ENCODE measurements at regions not wholly inside any gene's neighbourhood (a gene's known extent, or its start where the extent isn't known, plus 50 kb on each side); places are given as distances from the start of the nearest gene placed in this dataset.

GRCh38 chr13:97866751-97867150, 86.7 kb upstream of the IPO5 start (continued):
- TF ChIP-seq, protein P1, sequence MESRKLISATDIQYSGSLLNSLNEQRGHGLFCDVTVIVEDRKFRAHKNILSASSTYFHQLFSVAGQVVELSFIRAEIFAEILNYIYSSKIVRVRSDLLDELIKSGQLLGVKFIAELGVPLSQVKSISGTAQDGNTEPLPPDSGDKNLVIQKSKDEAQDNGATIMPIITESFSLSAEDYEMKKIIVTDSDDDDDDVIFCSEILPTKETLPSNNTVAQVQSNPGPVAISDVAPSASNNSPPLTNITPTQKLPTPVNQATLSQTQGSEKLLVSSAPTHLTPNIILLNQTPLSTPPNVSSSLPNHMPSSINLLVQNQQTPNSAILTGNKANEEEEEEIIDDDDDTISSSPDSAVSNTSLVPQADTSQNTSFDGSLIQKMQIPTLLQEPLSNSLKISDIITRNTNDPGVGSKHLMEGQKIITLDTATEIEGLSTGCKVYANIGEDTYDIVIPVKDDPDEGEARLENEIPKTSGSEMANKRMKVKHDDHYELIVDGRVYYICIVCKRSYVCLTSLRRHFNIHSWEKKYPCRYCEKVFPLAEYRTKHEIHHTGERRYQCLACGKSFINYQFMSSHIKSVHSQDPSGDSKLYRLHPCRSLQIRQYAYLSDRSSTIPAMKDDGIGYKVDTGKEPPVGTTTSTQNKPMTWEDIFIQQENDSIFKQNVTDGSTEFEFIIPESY (IDR thresholded peaks at IDR 0.05; ENCODE audit: borderline replicate concordance, low read depth), result no peak
- TF ChIP-seq IRF3 (IDR thresholded peaks at IDR 0.05; ENCODE audit: low read depth, low read length), result no peak
- no peak for TF ChIP-seq RCOR1 (IDR thresholded peaks at IDR 0.05; ENCODE audit: low read length)

- WGBS (ENCODE audit: low lambda C conversion rate), result 83% methylated on average over 1 of the region's 1 CpG
- CTCF ChIA-PET, result interaction anchor here (0.6 kb wide), 1 partner anchor 795 kb away, joined by 3 read pairs; no protein-coding TSS in a partner anchor
These were observed 80.1 kb upstream of the IPO5 start for GRCh38 chr13:97873398-97873797.

More at GRCh38 chr13:97873398-97873797, 80.1 kb upstream of the IPO5 start:
- H4K20me1 ChIP-seq (ENCODE audit: insufficient read depth), result no peaks in the 10 kb centered on the region
- H3K4me2 ChIP-seq, result no peak overlapping the region
- POLR2A ChIA-PET, result no interaction called here
- no peaks in the 10 kb centered on the region; a peak in 1 of 4 replicates for H3K4me1 ChIP-seq (ENCODE audit: control insufficient read depth in 1 of 2, insufficient read depth in 2 of 2, low read depth in 1 of 2, low read length in 1 of 2)
- no peak overlapping the region for H3K9ac ChIP-seq
- no peak overlapping the region for H3K27ac ChIP-seq (ENCODE audit: low read depth in 2 of 2, low read length in 1 of 2)
- H2AFZ ChIP-seq (ENCODE audit: low read depth), result no peak overlapping the region
- TF ChIP-seq TCF12 (IDR thresholded peaks at IDR 0.05) (no peak), YY1 (IDR thresholded peaks at IDR 0.05; ENCODE audit: low read depth) (no peak), RAD21 (IDR thresholded peaks at IDR 0.05; ENCODE audit: low read length) (no peak), MEF2A (IDR thresholded peaks at IDR 0.05; ENCODE audit: borderline replicate concordance, low read depth) (no peak), POLR2AphosphoS5 (IDR thresholded peaks at IDR 0.05; ENCODE audit: low read depth, low read length) (no peak), FOSL2 (IDR thresholded peaks at IDR 0.05; ENCODE audit: borderline replicate concordance, low read depth) (no peak), TAF1 (IDR thresholded peaks at IDR 0.05; ENCODE audit: borderline replicate concordance, low read depth, low read length) (no peak), JUND (IDR thresholded peaks at IDR 0.05) (no peak), GATA2 (CRISPR knock-in tag; IDR thresholded peaks at IDR 0.05) (no peak)
- TF ChIP-seq, protein P2, sequence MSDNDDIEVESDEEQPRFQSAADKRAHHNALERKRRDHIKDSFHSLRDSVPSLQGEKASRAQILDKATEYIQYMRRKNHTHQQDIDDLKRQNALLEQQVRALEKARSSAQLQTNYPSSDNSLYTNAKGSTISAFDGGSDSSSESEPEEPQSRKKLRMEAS (IDR thresholded peaks at IDR 0.05; ENCODE audit: low read depth), result no peak
- TF ChIP-seq, protein P3, sequence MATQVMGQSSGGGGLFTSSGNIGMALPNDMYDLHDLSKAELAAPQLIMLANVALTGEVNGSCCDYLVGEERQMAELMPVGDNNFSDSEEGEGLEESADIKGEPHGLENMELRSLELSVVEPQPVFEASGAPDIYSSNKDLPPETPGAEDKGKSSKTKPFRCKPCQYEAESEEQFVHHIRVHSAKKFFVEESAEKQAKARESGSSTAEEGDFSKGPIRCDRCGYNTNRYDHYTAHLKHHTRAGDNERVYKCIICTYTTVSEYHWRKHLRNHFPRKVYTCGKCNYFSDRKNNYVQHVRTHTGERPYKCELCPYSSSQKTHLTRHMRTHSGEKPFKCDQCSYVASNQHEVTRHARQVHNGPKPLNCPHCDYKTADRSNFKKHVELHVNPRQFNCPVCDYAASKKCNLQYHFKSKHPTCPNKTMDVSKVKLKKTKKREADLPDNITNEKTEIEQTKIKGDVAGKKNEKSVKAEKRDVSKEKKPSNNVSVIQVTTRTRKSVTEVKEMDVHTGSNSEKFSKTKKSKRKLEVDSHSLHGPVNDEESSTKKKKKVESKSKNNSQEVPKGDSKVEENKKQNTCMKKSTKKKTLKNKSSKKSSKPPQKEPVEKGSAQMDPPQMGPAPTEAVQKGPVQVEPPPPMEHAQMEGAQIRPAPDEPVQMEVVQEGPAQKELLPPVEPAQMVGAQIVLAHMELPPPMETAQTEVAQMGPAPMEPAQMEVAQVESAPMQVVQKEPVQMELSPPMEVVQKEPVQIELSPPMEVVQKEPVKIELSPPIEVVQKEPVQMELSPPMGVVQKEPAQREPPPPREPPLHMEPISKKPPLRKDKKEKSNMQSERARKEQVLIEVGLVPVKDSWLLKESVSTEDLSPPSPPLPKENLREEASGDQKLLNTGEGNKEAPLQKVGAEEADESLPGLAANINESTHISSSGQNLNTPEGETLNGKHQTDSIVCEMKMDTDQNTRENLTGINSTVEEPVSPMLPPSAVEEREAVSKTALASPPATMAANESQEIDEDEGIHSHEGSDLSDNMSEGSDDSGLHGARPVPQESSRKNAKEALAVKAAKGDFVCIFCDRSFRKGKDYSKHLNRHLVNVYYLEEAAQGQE (IDR thresholded peaks at IDR 0.05; ENCODE audit: low read depth, low read length), result no peak
- H3F3A ChIP-seq (replicated peaks; ENCODE audit: insufficient read depth), result peaks cover 3% of the 10 kb centered on the region
- H3K27me3 ChIP-seq (ENCODE audit: insufficient read depth), result no peaks in the 10 kb centered on the region
- H3K9me3 ChIP-seq, result no peaks in the 10 kb centered on the region
- DNase-seq, result no peak
- H3K36me3 ChIP-seq (replicated peaks in 1 of 2; ENCODE audit: control insufficient read depth in 1 of 2, insufficient read depth in 2 of 2, low read length in 1 of 2), result no peaks in the 10 kb centered on the region
- no peak overlapping the region for H3K4me3 ChIP-seq (ENCODE audit: low read depth in 2 of 2, low read length in 1 of 2)
- no peaks in the 10 kb centered on the region for H3K9me2 ChIP-seq
- H3K79me2 ChIP-seq (ENCODE audit: insufficient read depth), result no peaks in the 10 kb centered on the region
